MV-4-11 (cell line): ENCODE measurements at regions not wholly inside any gene's neighbourhood (a gene's known extent, or its start where the extent isn't known, plus 50 kb on each side); places are given as distances from the start of the nearest gene placed in this dataset.

ENCODE experiments used
- DNase-seq: peaks from one replicate; lab custom pipeline; 2025; lab: John Stamatoyannopoulos, UW

DNA sequence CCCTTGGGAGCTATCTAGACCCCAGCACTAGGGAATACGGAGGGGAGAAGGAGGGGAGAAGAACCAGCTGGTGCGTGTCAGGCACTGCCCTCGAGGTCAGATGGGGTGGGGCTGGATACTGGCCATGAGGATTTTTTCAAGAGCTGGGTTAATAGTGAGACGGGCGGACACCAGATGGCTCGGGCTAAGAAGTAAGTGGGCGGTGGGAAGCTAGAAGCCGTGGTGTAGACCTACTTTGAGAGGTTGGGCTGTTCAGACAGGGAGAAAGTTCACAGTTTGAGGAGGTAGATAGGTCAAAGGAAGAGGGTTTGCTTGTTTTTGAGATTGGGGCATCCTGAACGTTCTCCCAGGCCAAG lies 303.8 kb downstream of the SEC14L1 start:
- no peak for DNase-seq

DNA sequence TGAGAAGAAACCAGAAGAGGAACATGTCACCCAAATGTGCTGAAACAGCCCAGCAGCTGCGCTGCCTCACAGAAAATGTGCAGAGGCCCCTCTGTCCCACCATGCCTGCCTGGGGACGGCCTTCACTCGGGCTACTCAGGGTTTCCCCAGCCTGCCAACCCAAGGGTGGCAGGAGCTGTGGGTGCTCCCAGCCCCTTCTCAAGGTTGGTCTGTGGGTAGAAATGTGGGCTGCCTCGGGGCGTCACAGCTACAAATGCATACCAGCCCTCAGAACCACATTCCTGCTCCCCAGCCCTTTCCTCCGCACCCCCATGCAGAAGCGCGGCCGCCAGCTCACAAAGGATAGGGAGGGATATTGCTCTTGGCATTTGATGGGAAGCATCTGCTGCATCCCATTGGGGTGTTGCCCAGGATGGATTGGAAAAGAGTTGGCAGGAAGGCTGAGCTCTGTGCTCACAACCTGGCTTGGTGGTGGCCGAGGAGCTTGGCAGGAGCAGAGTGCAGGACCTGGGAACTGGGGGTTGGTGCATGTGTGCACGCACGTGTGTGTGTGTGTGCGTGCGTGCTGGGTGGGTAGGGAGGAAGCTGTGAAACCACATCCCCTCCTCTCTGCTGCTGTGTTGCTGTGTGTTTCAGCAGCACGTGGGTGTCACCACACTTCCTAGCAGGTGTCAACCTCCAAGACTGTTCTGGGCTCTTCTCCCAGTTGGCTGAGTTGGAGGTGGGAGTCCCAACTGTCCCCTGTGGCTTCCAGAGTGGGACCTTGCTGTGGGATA lies 304.4 kb downstream of the SEC14L1 start:
- DNase-seq = peak; percentile 91

DNA sequence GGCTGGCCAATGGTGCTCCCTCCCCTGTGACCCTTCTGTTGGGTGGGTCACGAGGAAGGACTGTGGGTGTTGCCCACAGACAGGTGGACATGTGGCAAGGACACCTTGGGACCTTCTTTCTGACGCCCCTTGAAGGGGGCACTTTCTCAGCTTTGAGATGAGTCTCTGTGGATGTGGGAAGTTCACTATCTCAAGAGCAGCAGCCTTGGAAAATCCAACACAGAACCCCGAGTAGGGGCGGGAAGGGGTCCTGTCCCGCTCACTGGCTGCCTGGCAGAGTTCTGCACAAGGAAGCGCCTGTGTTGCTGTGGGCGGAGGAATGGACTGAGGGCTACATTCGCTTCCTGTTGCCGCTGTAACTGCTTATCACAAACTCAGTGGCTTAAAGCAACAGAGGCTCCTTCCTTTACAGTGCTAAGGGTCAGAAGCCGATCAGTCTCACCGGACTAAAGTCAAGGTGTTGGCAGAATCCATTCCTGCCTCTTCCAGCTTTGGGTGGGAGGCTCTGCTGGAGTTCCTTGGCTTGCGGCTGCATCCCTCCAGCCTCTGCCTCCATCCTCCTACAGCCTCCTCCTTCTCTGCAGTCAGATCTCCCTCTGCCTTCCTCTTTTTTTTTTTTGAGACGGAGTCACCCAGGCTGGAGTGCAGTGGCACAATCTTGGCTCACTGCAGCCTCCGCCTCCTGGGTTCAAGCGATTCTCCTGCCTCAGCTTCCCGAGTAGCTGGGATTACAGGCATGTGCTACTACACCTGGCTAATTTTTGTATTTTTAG lies 305.2 kb downstream of the SEC14L1 start:
- peak; percentile 81 for DNase-seq

DNA sequence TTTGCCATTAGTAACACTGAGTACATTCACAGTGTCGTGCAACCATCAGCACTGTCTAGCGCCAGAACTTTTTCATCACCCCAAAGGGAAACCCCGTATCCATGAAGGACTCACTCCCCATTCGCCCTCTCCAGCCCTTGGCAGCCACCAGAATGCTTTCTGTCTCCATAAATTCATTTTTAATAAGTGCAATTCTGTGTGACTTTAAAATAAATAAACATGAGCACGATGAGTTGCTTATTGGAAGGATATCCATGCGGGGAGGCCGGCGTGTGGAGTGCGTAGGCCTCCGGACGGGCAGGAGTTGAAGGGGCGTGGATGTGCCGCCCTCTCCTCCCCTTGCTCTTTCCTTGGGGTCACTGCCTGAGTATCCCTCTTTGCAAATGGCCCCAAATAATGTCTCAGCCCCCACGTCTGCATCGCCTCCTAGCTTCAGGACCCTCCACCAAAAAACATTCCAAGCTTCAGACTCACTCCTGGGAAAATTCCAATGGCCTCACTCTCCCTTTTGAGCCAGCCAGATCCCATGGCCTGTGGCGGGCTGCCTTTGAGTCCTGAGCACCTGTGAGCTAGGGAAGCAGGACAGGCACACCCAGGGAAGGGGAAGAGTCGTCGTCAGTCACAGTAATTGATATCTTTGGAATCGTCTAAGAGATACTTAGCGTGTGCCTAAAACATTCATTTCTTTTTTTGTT lies 306.3 kb downstream of the SEC14L1 start:
- no peak for DNase-seq

DNA sequence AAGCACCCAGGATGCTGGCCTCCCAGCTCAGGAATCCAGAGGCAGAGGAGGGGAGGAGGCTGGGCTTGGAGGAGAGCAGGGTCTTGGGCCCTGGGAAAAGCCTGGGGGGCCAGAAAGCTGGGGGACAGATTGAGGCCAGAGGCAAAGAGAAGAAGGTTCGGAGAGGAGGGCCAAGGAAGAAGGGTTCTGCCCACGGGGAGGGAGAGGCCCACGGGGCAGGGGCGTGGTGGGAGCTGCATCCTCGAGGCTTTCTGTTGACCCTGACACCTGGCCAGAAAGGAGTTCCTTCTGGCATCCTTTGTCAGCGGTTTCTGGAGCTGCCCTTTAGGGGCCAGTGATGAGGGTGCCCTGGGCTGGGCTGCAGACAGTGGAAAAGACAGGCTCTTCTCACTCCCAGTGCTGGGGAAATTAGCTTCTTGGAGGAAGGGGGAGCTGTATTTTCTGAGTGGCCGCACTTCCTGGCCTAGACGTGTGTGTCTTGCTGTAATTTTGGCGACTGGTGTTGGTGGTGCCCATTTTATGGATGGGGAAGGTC lies 308.7 kb downstream of the SEC14L1 start:
- DNase-seq = no peak

DNA sequence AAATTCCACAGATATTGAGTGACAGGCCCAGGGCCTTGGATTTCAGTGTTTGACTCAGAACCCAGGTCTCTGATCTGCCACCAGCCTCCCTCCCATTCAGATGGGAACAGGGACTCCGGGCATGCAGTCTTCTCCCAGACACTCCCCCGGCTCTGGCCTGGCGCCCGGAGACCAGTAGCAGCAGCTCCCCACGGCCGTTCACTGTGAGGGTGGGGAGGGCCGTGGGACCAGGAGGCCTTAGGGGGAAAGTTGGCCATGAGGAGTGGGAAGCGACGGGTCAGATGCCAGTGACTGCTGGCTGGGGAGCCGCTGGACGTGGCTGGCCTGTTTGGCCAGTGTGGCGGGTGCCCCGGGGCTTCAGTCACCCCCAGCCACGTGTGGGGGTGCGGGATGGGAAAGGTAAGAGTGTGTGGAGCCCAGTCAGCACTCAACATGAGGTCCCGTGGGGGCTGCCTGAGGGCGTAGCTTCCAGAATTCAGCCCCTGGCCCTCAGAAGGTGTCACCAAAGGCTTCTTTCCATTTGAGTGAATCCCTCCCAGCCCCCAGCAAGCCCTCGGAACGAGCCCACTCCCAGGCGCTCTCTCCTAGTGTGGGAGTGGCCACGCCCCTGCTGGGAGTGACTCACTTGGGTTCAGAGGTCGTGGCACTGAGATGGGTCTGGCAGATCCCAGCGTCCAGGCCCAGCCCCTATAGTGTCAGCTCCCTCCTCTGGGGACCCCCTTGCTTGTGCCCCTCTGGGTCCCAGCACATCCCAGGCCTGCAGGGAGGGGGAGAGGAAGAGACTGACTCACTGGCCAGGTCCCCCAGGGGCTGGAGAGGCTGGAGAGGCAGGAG lies 309.4 kb downstream of the SEC14L1 start:
- DNase-seq = peak; percentile 17

DNA sequence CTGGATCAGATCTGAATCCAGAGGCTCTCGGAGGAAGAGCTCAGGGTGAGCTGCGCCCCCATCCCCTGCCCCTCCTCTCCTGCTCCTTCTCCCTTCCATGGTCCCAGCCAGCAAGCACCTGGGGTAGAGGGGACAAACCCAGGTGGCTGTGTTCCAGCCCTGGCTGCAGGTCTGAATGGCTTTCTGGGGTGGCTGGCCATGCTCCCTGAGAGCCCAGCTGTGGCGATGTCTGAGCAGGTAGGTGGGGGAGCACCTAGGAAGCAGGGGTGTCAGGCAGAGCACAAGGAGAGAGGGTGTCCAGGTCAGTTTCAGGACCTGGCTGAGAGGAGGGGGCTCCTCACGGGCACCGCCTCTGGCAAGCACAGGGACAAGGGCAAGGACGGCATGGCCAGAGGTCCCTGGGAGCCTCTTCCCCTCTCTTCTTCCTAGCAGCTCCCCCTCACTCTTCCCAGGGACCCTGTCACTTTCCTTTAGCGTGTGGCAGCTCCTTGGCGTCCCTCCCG lies 310.0 kb downstream of the SEC14L1 start:
- no peak for DNase-seq

DNA sequence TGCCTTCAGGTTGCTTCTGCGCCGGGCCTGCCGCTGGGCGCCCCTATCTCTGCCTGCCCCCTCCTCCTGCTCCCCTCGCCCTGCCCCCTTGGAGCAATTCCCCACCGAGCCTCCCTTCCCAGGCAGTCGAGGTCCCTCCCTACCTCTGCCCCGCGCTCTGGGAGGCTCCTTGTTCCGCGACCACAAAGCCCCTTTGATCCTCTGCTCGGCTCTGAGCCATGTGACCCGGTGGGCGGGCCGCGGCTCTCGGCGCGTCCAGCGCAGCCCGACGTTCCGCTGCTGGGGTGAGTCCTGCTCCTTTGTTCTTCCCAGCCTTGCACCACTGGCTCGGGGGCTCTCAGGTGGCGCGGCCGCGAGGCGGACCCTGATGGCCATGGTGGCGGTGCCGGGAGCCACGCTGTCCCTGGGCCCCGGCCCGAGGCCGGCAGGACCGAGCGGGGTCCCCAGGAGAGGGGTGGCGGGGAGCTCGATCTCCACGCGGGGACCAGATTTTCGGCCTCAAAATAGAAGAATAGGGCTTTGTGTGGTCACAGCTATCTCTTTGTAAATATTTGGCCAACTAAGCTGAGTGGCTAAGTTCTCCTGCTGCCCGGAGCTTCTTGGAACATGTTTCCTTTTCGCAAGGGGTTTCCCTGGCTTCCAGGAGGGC lies 310.6 kb downstream of the SEC14L1 start:
- peak; percentile 34 for DNase-seq

DNA sequence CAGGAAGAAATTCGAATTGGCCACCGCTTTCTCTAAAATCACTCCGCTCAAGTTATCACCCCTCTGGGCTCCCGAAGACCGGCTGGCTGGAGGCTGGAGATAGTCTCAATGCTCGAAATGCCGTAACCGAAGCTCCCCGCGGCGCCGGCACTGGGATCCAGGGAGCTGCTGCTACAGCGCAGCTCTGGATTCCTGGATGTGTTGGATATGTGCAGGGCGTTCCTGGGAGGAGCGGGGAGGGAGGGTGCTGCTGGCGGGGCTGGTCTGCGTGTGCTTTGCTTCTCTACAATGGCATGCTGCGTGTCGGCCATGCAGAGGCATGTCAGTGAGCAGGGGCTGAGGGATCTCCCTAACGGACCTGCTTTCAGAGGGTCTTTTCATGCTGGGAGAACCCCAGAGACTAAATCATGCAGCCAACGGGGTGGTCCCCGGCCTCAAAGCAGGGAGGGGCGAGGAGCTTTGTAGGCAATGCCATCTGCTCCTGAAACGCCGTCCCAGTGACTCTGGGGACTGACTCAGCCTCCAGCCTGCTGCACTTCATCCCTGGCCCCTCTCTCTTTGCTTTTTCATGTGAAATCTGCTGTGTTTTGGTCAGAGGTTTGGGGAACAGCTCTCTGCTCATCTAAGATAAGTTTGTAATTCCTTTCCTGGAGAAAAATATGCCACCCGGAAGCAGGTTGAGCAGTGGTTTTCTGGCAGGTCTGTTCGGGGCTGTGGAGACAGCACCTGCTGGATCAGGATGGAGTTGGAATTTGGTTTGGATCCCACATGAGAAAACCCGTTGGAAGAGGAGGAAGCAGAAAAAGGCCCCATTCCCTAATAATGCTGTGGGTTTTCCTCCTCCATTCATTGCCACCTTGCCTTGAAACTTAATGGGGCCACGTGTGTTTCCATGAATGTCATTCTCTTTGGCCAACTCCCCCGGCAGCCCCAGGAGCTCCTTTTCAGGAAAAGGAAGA lies 311.4 kb downstream of the SEC14L1 start:
- DNase-seq = no peak

DNA sequence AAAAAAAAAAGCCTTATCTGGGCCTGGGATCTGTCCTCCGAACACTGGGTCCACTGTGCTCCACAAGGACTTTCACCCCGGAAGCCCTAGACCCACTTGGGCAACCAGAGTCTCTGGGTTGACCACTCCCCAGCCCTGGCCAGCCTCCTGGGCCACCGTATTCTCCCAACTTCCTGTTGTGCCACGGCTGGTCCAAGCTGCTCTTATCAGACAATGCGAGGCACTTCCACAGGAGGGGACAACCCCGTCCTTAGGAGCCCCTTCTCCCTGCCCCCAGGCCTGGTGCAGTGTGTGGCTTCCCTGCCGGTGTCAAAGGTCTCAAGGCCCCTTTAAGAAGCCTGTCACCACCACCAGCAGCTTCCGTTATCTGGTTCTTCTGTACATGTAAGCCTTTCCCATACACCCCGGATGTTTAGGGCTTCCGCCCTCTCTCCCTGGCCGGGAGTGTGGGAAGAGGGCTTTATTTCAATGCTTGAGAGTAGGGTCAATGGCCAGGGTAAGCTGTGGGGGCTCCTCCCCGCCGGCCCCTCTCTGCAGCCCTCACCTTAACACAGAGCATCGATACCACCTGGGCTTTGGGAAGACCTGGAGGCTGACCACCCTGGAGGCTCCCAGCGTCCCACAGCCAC lies 313.0 kb downstream of the SEC14L1 start:
- peak; percentile 69 for DNase-seq

DNA sequence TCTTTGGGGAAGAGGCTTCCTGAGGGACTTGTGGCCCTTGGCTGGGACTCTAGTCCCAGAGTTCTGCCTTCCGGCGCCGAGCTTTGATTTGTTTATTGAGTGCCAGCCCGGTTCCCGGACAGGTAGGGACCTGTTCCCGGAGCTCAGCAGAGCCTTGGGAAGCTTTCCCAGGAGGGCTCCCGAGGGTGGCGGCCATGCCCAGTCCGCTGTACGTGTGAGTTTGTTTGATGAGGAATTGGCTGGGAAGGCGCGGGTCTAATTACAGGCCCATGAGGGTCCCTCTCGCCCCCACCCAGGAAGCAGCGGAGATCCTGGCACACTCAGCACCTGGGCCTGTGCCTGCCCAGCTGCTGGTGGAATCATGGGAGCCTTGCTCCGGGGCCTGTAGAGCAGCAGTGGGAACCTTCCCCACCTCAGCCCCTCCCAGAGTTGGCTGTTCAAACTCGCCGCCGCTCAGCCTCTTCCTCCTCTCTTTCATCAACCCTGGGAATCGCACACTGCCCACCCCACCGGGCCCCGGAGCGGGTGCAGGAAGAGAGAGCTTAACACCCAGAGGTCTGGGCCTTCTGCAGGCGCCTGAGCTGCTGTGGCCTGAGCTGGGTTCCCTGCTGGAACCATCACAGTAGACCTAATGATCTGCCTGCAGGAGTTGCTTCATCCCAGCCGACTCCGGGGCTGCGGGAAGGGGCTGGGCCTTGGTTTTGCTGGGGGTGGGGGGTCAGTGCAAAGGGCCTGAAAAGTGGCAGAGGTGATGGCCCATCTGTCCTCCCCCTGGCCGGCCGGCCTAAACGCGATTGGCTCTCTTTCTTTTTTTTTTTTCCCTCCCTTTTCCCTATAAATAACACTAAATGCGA lies 313.7 kb downstream of the SEC14L1 start:
- peak; percentile 44 for DNase-seq

DNA sequence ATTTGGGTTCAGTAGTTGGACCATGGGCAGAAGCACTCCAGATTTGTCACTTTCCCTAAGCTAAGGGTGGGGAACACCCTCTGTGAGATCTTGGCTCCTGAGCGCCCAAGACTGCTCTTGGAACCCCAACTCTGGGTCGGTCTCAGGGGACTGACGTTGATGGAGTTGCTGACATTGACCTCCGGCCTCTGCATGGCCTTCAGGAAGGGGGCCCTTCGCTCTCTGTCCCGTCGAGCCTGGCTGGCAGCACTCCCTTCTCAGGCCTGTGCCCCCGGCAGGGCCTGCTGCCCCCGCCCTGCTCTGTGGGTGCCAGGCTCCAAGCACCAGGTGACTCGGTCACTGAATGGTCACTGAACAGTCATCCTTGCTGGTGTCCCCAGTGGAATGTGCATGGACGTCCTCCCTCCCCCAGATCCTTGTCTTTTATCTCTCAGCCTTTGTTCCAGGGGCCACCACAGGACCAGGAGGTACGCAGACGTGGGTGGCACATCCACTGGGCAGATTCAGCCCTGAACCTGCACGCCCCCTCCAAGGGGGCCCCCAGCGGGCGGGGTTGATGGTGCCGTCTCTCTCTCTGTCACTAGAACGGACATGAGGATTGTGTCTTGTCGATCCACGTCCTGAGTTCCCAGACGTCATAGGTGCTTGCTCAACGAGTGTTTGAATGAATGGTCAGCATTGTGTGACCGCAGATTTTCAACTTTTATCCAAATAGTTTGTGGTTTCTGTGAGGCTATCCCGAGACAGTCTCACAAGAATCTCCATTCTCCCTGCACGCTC lies 314.5 kb downstream of the SEC14L1 start:
- no peak for DNase-seq

DNA sequence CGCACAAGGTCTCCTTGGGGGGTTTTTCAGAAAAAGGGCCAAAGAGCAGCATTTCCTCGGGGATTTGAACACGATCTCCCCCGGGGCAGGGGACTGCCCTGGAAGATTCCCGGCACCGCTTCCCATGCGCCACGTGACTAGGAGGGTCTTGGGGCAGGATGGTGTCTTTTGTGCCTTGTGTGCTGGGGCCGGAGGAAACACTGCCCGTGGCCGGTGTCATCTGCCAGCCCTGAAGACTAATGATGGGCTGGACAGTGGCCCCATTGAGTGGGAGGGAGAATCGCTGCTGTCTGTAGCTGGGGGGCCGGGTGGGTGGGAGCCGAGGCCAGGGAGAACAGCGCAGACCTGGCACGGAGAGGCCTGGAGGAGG lies 315.1 kb downstream of the SEC14L1 start:
- no peak for DNase-seq

DNA sequence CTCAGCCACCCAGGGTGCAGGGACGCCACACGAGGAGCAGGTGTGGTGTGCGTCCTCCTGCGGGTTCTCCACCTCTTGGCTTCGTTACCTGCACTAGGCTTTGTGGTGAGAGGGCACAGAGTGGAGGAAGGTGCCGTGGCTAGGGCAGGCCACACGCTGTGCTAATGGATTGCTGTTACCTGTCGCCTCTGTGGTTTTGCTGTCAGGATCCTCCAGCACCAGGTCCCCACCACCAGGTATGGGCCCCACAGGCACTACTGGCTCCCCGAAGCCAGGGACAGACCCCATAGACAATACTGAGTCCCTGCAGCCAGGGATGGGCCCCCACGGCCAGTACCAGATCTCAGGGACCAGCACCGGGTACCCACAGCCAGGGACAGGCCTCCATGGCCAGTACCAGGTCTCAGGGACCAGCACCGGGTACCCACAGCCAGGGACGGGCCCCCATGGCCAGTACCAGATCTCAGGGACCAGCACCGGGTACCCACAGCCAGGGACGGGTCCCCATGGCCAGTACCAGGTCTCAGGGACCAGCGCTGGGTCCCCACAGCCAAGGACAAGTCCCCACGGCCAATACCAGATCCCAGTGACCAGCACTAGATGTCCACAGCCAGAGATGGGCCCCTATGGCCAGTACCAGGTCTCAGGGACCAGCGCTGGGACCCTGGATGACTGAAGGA lies 315.6 kb downstream of the SEC14L1 start:
- no peak for DNase-seq

DNA sequence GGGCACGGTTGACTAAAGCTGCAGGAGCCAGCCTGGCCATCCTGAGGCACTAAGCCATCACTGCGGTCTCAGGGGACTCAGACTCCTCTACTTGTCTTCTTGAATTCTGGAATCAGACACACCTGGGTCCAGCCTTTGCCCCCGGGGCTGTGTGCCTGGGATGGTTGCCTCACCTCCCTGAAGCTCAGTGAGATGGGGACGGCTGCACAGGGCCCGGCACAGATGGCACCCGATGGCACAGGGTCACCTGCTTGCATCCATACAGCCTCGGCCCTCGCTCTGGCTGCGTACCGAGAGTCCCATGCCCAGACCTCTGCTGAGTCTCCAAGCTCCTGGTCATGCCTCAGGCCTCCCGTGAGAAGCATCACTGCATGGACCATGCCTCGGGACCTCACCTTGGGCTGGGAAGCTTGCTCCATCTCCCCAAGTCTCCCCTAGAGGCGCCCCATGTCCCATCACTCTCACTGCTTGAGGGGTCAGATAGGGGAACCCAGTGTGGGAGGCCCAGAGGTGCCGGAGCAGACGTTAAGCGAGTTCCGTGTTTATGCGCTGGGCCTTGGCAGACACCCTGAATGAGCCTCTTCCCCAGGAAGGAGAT lies 316.3 kb downstream of the SEC14L1 start:
- no peak for DNase-seq

DNA sequence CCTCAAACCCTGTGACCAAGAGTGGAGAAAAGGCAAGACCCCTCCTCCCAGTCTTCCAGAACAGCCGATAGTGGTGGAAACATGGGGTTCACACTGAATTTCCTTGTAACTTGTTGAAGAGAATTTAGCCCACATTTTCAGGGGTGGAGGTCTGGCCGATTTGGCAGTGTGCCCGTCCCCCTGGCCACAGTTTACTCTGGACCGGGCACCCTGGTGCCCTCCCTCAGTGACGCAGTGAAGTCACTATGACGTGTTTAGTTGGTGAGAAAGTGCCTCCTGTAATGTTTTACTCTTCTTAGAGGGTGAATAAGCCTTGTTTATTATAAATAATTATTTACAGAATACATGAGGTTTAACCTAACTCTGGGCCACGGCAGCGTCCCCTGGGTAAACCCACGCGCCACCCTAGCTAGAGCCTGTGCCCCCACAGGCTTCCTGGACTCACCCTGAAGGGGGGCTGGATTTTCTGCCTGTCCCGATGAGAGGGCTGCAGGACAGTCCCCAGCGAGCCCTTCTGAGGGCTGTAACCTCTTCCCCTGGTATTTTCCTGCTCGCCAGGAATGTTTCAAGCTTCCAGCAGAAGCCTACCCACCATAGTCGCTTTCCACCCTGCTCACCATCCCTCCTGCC lies 316.9 kb downstream of the SEC14L1 start:
- DNase-seq = no peak
